NCI-H524 (cell line): ENCODE measurements at regions not wholly inside any gene's neighbourhood (a gene's known extent, or its start where the extent isn't known, plus 50 kb on each side); places are given as distances from the start of the nearest gene placed in this dataset.
A peak's percentile ranks its signal among the peaks of the same experiment; 100 is the strongest.

Experiments
- DNase-seq, 2 experiments: peaks; one replicate each; lab custom pipeline; 2025; lab: John Stamatoyannopoulos, UW

- no peak for DNase-seq
Measured at GRCh38 chr10:78248651-78249464, 215.2 kb downstream of the RPS24 start.

- DNase-seq: no peak
Measured at GRCh38 chr10:78249690-78250089, 216.0 kb downstream of the RPS24 start.

DNA sequence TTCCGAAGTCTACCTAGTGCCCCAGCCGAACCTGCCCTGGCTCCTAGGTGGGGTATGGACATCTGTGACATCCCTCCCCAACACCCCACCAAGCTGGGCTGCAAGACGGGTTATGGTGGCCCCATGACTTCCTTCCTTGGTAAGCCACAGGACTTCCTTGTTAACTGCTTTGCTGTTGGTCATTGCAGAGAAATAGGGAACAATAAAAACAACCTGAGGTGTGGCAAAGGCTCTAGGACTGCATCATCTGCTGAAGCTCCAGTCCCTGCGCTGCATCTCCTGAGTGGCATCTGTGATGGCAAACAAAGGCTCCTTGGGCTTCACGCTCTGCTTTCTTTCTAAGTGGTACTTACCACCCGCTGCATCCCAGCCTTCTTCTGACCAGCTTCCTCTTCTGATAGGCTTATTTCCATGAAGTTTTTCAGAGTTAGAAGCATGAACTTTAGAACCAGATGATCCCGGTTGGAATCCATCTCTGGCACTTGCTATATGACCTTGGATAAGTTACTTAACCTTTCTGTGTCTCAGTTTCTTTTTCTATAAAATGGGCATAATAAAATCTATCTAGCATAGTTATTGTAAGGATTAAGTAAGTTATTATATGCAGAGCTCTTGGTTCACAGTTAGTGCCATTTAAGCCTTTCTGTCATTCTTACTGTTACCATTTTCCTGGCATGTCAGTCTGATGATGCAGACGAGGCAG, 216.8 kb downstream of the RPS24 start:
- no peak for DNase-seq

DNA sequence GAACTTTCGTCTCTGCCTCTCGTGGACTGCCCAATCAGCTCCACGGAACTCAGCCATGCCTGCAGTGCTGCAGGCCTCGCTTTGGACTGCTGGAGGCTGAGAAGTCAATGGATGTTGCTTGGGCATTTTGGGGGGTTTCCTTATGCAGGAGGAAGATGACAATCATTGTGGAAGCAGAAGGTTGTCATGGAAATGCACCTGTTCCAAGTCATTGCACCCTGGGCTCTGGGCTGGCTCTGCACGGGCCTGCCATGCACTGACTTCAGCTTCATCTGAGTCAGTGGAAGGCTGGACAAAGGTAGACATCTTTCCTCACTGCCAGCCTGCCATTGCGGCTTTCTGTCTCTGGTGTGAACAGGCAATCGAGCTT, 217.3 kb downstream of the RPS24 start:
- no peak for DNase-seq

DNA sequence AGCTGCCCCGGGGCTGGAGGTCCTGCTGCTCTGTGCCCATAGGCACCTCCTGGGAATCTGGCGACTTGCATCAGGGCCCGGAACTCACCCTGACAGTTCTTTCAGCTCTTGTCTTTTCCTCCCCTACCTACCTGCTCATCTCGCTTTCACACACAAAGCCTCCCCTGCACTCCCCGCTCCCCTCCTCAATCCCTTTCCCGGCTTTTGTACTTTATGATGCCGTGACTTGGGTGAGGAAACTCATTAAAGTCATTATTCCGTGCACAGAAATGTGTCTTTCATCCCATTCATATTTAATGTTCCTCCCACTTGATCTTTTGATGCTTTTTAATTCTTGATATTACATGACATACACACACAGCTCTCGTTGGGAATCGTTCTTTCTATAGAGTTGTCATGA, 218.6 kb downstream of the RPS24 start:
- no peak for DNase-seq

DNA sequence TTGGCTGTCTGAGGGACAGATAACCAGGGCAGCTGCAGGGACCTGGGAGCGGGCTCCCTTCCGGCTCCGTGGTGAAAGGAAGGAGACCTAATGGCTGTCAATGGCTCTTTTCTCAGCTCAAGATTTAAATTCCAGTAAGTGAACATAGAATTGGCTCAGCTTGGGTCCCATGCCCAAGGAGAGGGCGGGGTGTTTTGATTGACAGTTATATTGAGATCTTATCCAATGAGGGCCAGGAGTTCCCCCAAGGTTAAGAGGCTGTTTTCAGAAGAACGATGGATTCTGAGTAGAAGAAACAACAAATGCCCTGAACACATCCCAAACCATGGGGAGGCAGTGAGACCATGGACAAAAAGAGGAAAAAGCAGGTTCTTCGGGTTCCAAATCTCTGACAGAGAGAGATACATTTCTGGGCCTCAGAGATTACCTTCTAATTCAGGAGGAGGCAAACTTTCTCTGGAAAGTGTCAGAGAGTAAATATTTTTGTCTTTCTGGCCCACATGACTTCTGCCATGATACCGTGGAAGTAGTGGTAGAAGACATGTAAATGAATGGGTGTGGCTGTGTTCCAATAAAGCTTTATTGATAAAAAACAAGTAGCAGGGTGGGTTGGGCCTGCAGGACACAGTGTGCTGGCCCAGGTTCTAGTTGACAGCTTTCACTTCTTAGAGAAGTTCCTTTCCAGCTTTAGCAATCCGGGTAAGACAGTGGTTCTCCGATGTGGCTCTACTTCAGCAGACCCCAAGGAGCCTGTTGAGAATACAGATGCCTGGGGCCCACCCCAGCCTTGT, 219.6 kb downstream of the RPS24 start:
- no peak for DNase-seq

DNA sequence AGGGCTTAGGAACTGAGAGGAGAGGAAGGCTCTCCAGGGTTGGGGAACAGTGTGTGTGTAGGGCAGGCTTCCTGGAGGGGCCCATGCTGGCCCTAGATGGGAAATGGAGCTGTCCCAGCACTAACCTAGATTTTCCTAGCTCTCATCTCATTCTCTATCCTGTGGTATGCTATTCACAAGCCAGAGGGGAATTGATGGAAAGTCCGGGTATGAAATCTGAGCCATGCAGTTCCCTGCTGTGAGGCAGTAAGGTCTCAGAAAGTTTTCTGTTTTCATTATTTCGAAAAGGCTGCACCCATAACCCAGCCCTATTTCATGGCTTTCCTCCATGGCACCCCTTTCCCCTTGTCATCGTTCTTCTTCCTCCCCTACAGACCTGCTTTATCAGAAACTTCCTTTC, 220.3 kb downstream of the RPS24 start:
- DNase-seq: no peak

DNA sequence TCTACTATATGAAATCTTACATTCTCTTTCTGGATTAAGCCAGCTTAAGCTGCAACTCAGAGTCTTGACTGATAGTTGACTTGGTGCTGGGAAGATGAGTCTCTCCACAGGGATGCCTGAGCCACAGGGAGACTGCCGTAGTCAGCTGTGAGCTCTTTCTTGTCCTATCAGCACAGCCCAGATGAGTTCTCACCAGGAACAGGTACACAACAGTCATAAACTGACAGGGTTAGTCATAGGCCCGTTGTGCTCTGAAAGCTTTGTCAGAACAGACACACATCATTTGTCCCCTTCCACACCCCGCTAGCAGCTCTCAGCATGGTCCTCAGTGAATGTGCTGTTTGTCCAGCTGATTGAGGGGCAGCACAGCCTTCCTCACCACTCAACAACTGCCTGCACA, 221.6 kb downstream of the RPS24 start:
- DNase-seq: no peak

DNA sequence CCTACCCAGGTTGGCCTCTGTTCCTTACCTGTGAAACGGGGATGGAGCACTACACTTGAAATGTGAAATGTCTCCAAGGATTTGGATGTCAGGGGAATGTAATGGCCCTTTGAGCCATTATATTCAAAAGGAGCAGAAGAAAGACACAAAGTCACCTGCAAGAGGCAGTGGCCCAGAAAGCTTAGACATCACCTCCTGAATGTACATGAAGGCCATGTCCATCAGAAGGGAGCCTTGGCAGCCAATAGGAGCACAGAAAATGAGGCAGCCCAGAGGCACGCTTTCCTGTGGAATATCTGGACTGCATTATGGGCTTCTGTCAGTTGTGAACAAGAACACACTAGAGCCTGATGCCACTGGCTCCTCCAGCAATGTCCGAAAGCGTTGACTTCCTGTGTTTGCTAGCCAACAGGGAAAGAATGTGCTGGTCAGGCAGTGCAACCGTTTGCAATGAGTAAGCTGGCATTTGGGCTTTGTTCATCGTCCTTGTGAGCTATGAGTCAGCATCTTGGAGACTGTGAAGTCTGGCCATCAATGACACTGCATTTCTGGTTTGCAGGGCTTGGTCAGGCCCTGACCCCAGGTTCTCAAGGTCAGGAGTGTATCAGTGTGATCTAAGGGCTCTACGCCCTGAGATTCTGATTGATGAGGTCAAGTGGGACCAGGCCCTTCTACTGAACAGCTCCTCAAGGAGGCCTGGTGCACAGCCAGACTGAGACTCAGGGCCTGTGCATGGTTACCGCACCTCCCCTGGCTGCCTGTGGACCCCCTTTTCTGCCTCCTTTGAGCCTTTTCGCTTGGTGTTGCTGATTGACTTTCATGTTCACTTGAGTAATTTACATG, 222.4 kb downstream of the RPS24 start:
- no peak for DNase-seq

GRCh38 chr10:78258323-78259030, 224.8 kb downstream of the RPS24 start:
- peak in 1 of 2 experiments; percentile 10 for DNase-seq

DNA sequence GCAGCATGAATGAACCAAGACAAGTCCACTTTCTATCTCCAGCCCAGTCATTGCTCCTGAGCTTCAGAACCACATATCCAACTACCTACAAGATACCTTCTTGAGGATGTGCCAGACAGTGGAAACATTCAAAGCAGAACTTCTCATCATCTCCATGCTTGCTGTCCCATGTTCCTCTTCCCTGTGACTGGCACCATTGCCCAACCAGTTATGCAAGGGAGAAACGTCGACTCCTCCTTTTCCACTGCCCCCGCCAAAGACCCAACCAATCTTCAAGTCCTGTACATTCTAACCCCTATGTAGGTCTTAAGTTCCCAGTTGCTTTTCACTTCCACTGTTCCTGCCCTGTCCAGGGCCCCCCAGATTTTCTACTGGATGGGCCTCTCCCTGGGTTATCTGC, 225.7 kb downstream of the RPS24 start:
- DNase-seq: no peak

DNA sequence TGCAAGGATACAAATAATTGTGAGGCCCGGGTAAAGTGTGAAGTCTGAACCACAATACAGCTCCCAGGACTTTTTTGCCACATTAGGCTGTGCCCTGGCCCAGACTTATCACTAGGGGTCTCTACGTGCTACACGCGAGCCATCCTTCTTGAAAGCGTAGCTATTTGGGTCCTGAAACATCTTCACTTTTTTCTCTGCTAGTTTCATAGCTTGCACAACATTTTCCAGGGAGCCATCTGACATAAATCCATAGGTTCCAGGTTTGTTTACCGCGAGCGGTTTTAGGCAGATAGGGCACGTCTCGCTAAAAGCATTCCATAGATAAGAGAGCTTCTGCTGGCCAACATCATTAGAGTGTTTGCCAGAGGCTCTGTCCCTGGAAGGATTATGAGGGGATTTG, 226.5 kb downstream of the RPS24 start:
- DNase-seq: no peak

DNA sequence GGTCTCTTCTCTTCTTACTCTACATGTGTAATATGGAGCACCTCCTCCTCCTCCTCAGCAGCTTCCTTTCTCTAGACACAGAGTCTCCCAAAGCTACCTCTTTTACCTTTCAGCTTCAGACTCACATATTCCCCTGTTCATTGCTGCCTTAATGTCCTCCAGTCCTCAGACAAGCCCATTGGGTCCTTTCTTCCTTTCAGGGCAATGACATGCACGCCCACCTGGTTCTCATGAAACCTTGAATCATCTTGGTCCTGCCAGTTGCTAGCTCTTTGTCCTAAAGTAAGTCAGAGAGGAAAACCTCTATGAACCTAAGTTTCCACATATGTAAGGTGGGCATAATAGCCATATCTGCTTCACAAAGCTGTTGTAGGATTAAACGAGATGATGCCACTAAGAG, 227.0 kb downstream of the RPS24 start:
- no peak for DNase-seq

GRCh38 chr10:78261291-78261690, 227.6 kb downstream of the RPS24 start:
- no peak for DNase-seq

GRCh38 chr10:78262860-78263259, 229.2 kb downstream of the RPS24 start:
- no peak for DNase-seq

DNA sequence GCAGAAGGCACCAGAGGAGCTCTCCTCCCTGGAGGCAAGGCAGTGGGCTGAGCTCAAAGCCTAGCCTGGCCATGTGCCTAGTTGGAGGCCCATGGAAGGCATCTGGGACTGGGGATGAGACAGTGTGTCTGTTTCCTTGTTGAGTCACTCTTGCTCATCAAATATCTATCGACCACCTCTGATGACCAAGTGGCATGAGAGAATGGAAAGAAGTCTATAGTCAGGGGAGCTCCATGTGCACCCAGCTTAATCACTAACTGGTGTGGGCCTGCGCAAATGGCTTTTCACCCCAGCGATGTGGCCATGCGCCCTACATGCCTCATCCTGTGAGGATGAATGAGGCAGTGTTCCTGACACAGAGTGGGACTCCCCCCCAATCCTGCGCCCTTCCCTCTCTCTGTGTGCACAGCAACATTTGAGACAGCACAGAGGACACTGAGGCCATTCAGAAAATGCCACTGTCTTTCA, 229.9 kb downstream of the RPS24 start:
- DNase-seq: no peak

DNA sequence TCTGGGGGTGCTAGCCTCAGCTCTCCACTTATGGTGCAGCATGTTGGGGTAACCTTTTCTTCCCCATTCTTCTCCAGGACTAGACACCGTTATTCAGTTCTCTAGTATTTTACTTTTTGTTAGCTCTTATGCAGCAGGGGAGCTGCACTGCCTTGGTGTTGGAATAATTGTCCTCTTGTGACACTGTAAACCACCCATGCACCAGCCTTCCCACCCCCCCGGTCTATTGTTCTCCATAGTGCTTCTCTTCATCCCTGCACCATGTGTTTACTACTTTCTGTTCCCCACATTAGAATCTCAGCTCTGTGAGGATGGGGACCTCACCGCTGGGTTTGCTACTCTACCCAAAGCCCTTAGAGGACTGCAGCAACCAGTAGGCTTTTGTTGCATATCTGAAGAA, 230.7 kb downstream of the RPS24 start:
- no peak for DNase-seq

- DNase-seq: peak in 1 of 2 experiments; percentile 60
Measured at GRCh38 chr10:78266741-78267469, 233.2 kb downstream of the RPS24 start.

DNA sequence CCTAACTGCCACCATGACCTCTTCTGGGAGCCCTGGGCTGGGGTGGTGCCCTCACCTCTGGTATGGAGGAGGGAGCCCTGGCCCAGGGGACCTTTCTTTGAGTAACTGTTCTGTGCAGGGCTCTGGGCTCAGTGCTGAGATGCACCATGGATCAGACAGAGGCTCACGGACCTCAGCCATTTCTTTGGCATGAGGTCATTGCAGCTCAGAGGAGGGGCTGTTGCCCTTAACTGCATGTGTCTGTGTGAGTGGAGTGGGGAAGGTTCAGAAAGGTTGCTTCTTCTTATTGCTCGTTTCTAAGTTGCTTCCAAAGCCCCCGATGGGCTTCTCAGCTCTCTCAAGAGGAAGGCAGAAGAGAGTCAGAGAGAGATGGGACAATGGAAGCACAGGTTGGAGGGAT, 233.9 kb downstream of the RPS24 start:
- no peak for DNase-seq

GRCh38 chr10:78269060-78269459, 235.4 kb downstream of the RPS24 start:
- peak in 1 of 2 experiments; percentile 56 for DNase-seq
